WERI-Rb-1 (cell line): ENCODE measurements at regions not wholly inside any gene's neighbourhood (a gene's known extent, or its start where the extent isn't known, plus 50 kb on each side); places are given as distances from the start of the nearest gene placed in this dataset.

Experiments used
- DNase-seq: peaks from one replicate; pipeline ENCODE4 v3.0.0-alpha.2; 2020
- H3K27ac ChIP-seq: fragments of 250-450 bp; sonication (Bioruptor Pico); 2 replicates; pipeline ENCODE4 v1.5.1; 2020; ENCODE audit warnings: mild to moderate bottlenecking, moderate library complexity
- H3K27me3 ChIP-seq: fragments of 250-450 bp; sonication (Bioruptor Pico); 2 replicates; pipeline ENCODE4 v1.5.1; 2021; ENCODE audit warnings: mild to moderate bottlenecking, low read depth, moderate library complexity; ENCODE audit not compliant: insufficient read depth, severe bottlenecking
- H3K36me3 ChIP-seq: fragments of 250-450 bp; sonication (Bioruptor Pico); 2 replicates; pipeline ENCODE4 v1.5.1; 2020; ENCODE audit warnings: mild to moderate bottlenecking, moderate library complexity
- H3K4me3 ChIP-seq: 2 replicates; pipeline ENCODE4 v1.5.1; 2011; ENCODE audit warnings: low read depth, mild to moderate bottlenecking, control low read depth, low read length
- H3K9me3 ChIP-seq: fragments of 250-450 bp; sonication (Bioruptor Pico); 2 replicates; pipeline ENCODE4 v1.5.1; 2021; ENCODE audit warnings: mild to moderate bottlenecking, moderate library complexity; ENCODE audit not compliant: severe bottlenecking
- TF ChIP-seq, protein P1 (sequence below): IDR thresholded peaks from 2 replicates; pipeline ENCODE4 v1.5.1; 2011; ENCODE audit warnings: low read depth, mild to moderate bottlenecking, control low read depth, inconsistent platforms, low read length

GRCh38 chr4:155616117-155616516 is 50.5 kb upstream of the GUCY1A1 start:
- Histone ChIP-seq H3K27ac (no peak overlapping the region), H3K36me3 (no peaks in the 10 kb centered on the region), H3K9me3 (no peaks in the 10 kb centered on the region), H3K4me3 (no peak overlapping the region), H3K27me3 (no peaks in the 10 kb centered on the region)
- TF ChIP-seq, protein P1, sequence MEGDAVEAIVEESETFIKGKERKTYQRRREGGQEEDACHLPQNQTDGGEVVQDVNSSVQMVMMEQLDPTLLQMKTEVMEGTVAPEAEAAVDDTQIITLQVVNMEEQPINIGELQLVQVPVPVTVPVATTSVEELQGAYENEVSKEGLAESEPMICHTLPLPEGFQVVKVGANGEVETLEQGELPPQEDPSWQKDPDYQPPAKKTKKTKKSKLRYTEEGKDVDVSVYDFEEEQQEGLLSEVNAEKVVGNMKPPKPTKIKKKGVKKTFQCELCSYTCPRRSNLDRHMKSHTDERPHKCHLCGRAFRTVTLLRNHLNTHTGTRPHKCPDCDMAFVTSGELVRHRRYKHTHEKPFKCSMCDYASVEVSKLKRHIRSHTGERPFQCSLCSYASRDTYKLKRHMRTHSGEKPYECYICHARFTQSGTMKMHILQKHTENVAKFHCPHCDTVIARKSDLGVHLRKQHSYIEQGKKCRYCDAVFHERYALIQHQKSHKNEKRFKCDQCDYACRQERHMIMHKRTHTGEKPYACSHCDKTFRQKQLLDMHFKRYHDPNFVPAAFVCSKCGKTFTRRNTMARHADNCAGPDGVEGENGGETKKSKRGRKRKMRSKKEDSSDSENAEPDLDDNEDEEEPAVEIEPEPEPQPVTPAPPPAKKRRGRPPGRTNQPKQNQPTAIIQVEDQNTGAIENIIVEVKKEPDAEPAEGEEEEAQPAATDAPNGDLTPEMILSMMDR: no peak
- DNase-seq: no peak

GRCh38 chr4:155615081-155615887 is 51.4 kb upstream of the GUCY1A1 start:
- no peak for DNase-seq
- TF ChIP-seq, protein P1: no peak
- no peaks in the 10 kb centered on the region for H3K9me3 ChIP-seq
- no peaks in the 10 kb centered on the region for H3K36me3 ChIP-seq
- H3K27me3 ChIP-seq: no peaks in the 10 kb centered on the region
- H3K27ac ChIP-seq: no peak overlapping the region
- H3K4me3 ChIP-seq: no peak overlapping the region

- H3K27me3 ChIP-seq: no peaks in the 10 kb centered on the region
- H3K4me3 ChIP-seq: no peak overlapping the region
- TF ChIP-seq, protein P1: no peak
Observed at GRCh38 chr4:155614111-155614762, 52.4 kb upstream of the GUCY1A1 start.

DNA sequence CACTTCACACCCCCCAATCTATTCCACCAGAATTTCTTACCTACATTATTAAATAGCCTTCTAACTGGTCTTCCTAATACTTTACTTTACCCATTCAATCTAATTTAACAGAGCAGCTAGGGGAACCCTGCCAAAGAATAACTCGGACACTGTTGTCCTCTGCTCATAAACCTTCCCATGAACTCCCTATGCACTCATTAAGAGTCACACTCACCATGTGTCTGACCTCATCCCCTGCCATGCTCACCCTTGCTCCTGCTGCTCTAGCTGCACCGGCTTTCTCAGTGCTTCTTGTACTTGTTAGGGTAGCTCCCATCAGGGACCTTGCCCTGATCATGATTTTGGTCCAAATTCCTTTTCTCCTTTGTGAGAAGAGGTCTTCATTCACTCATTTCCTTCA is 54.6 kb upstream of the GUCY1A1 start:
- H3K27ac ChIP-seq: no peak overlapping the region
- H3K9me3 ChIP-seq: no peaks in the 10 kb centered on the region
- DNase-seq: no peak
- H3K4me3 ChIP-seq: no peak overlapping the region
- TF ChIP-seq, protein P1: no peak
- H3K36me3 ChIP-seq: no peaks in the 10 kb centered on the region
- no peaks in the 10 kb centered on the region for H3K27me3 ChIP-seq

More at GRCh38 chr4:155614111-155614762, 52.4 kb upstream of the GUCY1A1 start:
- no peak for DNase-seq
- H3K27ac ChIP-seq: no peak overlapping the region
- no peaks in the 10 kb centered on the region for H3K9me3 ChIP-seq
- no peaks in the 10 kb centered on the region for H3K36me3 ChIP-seq

DNA sequence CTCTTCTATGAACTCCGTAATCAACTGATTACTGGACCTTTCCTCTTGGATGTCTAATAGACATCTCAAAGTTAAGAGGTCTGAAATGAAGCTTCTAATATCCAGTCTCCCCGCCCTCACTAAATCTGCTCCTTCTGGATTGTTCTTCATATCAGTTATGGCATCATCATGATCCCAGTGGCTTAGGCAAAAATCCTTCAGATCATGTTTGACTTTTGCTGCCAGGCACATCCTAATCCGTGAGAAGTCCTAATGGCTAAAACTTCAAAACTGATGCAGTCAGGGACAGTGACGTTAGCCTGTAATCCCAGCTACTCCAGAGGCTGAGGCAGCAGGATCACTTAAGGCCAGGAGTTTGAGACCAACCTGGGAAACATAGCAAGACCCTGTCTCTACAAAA is 55.1 kb upstream of the GUCY1A1 start:
- no peaks in the 10 kb centered on the region for H3K27me3 ChIP-seq
- no peak overlapping the region for H3K27ac ChIP-seq
- no peaks in the 10 kb centered on the region for H3K36me3 ChIP-seq
- H3K9me3 ChIP-seq: no peaks in the 10 kb centered on the region
- H3K4me3 ChIP-seq: no peak overlapping the region
- DNase-seq: no peak
- TF ChIP-seq, protein P1: no peak

GRCh38 chr4:155610143-155610542 is 56.5 kb upstream of the GUCY1A1 start:
- no peaks in the 10 kb centered on the region for H3K9me3 ChIP-seq
- H3K27ac ChIP-seq: no peak overlapping the region
- TF ChIP-seq, protein P1: no peak
- H3K36me3 ChIP-seq: no peaks in the 10 kb centered on the region
- H3K4me3 ChIP-seq: no peak overlapping the region
- DNase-seq: no peak
- no peaks in the 10 kb centered on the region for H3K27me3 ChIP-seq
